ENCODE measurements at regions not wholly inside any gene's neighbourhood (a gene's known extent, or its start where the extent isn't known, plus 50 kb on each side); places are given as distances from the start of the nearest gene placed in this dataset.

- no peak for DNase-seq (ENCODE audit: low read depth, low spot score)
- no peaks in the 10 kb centered on the region for H3K9me3 ChIP-seq (ENCODE audit: control insufficient read depth, insufficient read depth, low read depth, low read length)
- no peaks in the 10 kb centered on the region for H3K4me1 ChIP-seq (ENCODE audit: control insufficient read depth, insufficient read depth, low read length)
- POLR2A ChIA-PET, result no interaction called here
- in situ Hi-C loops (cut with HindIII; ENCODE audit: low pct_unique_long_range_greater_than_20kb, low sequenced_read_pairs) (no loop called here), intact Hi-C loops (cut with micrococcal nuclease; ENCODE audit: unreplicated experiment) (no loop called here)
- H3K27me3 ChIP-seq (ENCODE audit: control insufficient read depth, insufficient read depth, low read length), result no peaks in the 10 kb centered on the region
- H3K36me3 ChIP-seq (ENCODE audit: control insufficient read depth, insufficient read depth, low read length), result no peaks in the 10 kb centered on the region
- no peak overlapping the region for H3K27ac ChIP-seq (ENCODE audit: low read length)
- no peak for ATAC-seq
- CTCF ChIA-PET, result no interaction called here
- no peak overlapping the region for H3K4me3 ChIP-seq (ENCODE audit: low read depth in 2 of 2, low read length in 2 of 2)
- no TSS peak for BruUV-seq (replicated peaks)
- TF ChIP-seq POLR2AphosphoS5 (IDR thresholded peaks at IDR 0.05; ENCODE audit: low read depth, low read length), result no peak
- TF ChIP-seq SIN3A (IDR thresholded peaks at IDR 0.05; ENCODE audit: borderline replicate concordance, insufficient read depth, low read depth, low read length), result no peak
- no peak for TF ChIP-seq TCF7L2 (IDR thresholded peaks at IDR 0.05; ENCODE audit: low read depth, low read length)
- TF ChIP-seq CTCF (IDR thresholded peaks at IDR 0.05), result no peak
- no peak for TF ChIP-seq REST (IDR thresholded peaks at IDR 0.05; ENCODE audit: insufficient read depth in 1 of 2, low read depth in 2 of 2, low read length in 1 of 2)
These were observed 370.6 kb upstream of the CADM1 start for GRCh38 chr11:115874843-115875242.

- no peak for DNase-seq (ENCODE audit: low read depth, low spot score)
- POLR2A ChIA-PET, result no interaction called here
- Histone ChIP-seq H3K4me3 (ENCODE audit: low read depth in 2 of 2, low read length in 2 of 2) (no peak overlapping the region), H3K27ac (ENCODE audit: low read length) (no peak overlapping the region), H3K4me1 (ENCODE audit: control insufficient read depth, insufficient read depth, low read length) (no peaks in the 10 kb centered on the region), H3K36me3 (ENCODE audit: control insufficient read depth, insufficient read depth, low read length) (no peaks in the 10 kb centered on the region), H3K9me3 (ENCODE audit: control insufficient read depth, insufficient read depth, low read depth, low read length) (no peaks in the 10 kb centered on the region), H3K27me3 (ENCODE audit: control insufficient read depth, insufficient read depth, low read length) (no peaks in the 10 kb centered on the region)
- TF ChIP-seq REST (IDR thresholded peaks at IDR 0.05; ENCODE audit: insufficient read depth in 1 of 2, low read depth in 2 of 2, low read length in 1 of 2), result no peak
- no peak for TF ChIP-seq CTCF (IDR thresholded peaks at IDR 0.05)
- TF ChIP-seq TCF7L2 (IDR thresholded peaks at IDR 0.05; ENCODE audit: low read depth, low read length), result no peak
- no peak for TF ChIP-seq POLR2AphosphoS5 (IDR thresholded peaks at IDR 0.05; ENCODE audit: low read depth, low read length)
- TF ChIP-seq SIN3A (IDR thresholded peaks at IDR 0.05; ENCODE audit: borderline replicate concordance, insufficient read depth, low read depth, low read length), result no peak
- in situ Hi-C loops (cut with HindIII; ENCODE audit: low pct_unique_long_range_greater_than_20kb, low sequenced_read_pairs), result no loop called here
- no TSS peak for BruUV-seq (replicated peaks)
- ATAC-seq, result no peak
- CTCF ChIA-PET, result no interaction called here
- intact Hi-C loops (cut with micrococcal nuclease; ENCODE audit: unreplicated experiment), result no loop called here
These were observed 369.6 kb upstream of the CADM1 start for GRCh38 chr11:115873813-115874212.
